ENCODE measurements at regions not wholly inside any gene's neighbourhood (a gene's known extent, or its start where the extent isn't known, plus 50 kb on each side); places are given as distances from the start of the nearest gene placed in this dataset.

GRCh38 chr16:85460252-85461021, 152.7 kb upstream of the GSE1 start:
- H3K4me3 ChIP-seq (ENCODE audit: low read length) = no peak overlapping the region
- no peak for TF ChIP-seq CTCF (conservative IDR thresholded peaks at IDR 0.05; ENCODE audit: low read depth, low read length)
- no peak for DNase-seq (ENCODE audit: low read depth)

- TF ChIP-seq CTCF (conservative IDR thresholded peaks at IDR 0.05; ENCODE audit: low read depth, low read length) = no peak
- DNase-seq (ENCODE audit: low read depth) = no peak
- H3K4me3 ChIP-seq (ENCODE audit: low read length) = no peak overlapping the region
Observed at GRCh38 chr16:85461022-85461813, 151.9 kb upstream of the GSE1 start.

GRCh38 chr16:85461814-85462713, 151.1 kb upstream of the GSE1 start:
- peak overlapping the region; percentile 33 for H3K4me3 ChIP-seq (ENCODE audit: low read length)
- no peak for TF ChIP-seq CTCF (conservative IDR thresholded peaks at IDR 0.05; ENCODE audit: low read depth, low read length)

GRCh38 chr16:85462714-85463611, 150.2 kb upstream of the GSE1 start:
- TF ChIP-seq CTCF (conservative IDR thresholded peaks at IDR 0.05; ENCODE audit: low read depth, low read length) = no peak
- H3K4me3 ChIP-seq (ENCODE audit: low read length) = peak overlapping the region; percentile 4
- no peak for DNase-seq (ENCODE audit: low read depth)

More at GRCh38 chr16:85461814-85462713, 151.1 kb upstream of the GSE1 start:
- DNase-seq (ENCODE audit: low read depth) = no peak

- no peak for DNase-seq (ENCODE audit: low read depth)
- H3K4me3 ChIP-seq (ENCODE audit: low read length) = no peak overlapping the region
- TF ChIP-seq CTCF (conservative IDR thresholded peaks at IDR 0.05; ENCODE audit: low read depth, low read length) = no peak
Observed at GRCh38 chr16:85463672-85464382, 149.3 kb upstream of the GSE1 start.
